ENCODE measurements at regions not wholly inside any gene's neighbourhood (a gene's known extent, or its start where the extent isn't known, plus 50 kb on each side); places are given as distances from the start of the nearest gene placed in this dataset.
"Not testable (repeated sequence)": the region's sequence is repeated elsewhere in the genome, so short reads cannot be mapped to it uniquely, and the experiment has no call there.

DNA sequence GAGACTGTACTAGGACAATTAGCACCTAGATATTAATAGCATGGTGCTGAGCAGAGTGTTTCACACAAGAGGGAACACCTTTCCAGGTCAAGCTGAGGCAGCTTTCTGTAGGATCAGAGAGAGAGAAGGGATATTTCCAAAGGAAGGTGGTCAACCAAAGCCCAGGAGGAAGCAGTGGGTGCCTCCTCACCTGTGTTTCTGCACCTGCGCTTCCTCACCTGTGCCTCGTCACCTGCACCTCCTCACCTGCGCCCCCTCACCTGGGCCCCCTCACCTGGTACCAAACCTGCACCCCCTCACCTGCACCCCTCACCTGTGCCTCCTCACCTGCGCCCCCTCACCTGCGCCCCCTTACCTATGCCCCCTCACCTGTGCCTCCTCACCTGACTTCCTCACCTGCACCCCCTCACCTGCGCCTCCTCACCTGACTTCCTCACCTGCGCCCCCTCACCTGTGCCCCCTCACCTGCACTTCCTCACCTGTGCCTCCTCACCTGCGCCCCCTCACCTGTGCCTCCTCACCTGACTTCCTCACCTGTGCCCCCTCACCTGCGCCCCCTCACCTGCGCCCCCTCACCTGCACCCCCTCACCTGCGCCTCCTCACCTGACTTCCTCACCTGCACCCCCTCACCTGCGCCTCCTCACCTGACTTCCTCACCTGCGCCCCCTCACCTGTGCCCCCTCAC lies 67.9 kb downstream of the TTLL2 start:
- DNase-seq, result no peak

DNA sequence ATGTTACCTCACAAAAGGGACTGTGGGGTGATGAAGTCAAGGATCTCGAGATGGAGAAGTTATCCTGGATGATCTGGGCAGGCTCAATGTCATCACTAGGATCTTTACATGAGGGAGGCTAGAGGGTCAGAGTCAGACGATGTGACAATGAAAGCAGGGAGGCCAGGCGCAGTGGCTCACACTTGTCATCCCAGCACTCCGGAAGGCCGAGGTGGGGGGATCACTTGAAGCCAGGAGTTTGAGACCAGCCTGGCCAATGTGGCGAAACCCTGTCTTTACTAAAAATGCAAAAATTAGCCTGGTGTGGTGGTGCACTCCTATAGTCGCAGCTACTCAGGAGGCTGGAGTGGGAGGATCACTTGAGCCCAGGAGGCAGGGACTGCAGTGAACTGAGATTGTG lies 68.8 kb downstream of the TTLL2 start:
- DNase-seq, result no peak

DNA sequence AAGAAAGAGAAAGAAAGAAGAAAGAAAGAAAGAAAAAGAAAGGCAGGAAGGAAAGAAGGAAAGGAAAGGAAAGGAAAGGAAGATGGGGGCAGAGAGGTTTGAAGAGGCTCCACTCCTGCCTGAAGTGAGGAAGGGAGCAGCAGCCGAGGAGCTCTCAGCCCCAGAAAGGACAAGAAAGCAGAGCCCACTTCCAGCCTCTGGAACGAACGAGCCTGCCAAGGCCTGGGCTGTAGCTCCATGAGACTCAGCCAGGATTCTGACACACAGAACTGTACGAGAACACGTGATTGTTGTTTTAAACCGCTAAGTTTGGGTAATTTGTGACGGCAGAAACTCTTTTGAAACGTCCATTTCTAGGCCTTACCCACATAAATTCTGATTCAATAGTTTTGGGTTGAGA lies 69.5 kb downstream of the TTLL2 start:
- no peak for DNase-seq

DNA sequence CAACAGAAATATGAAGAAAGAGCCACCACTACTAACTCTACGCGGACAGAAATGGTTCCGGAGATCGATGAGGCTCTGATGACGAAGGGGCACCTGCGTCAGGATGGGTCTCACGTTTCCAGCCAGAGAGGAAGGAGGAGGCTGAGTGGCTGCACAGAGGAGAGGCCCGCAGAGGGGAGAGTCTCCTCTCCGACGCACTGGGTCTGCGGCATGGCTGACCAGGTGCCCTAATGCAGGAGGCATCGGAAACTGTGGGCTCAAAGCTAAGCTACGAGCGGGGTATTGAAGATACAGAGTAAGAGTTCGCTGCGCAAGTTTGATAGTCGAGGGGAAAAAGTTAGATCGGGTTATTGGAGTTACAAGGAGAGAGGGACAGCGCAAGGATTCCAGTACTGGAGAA lies 69.9 kb downstream of the TTLL2 start:
- DNase-seq, result no peak

DNA sequence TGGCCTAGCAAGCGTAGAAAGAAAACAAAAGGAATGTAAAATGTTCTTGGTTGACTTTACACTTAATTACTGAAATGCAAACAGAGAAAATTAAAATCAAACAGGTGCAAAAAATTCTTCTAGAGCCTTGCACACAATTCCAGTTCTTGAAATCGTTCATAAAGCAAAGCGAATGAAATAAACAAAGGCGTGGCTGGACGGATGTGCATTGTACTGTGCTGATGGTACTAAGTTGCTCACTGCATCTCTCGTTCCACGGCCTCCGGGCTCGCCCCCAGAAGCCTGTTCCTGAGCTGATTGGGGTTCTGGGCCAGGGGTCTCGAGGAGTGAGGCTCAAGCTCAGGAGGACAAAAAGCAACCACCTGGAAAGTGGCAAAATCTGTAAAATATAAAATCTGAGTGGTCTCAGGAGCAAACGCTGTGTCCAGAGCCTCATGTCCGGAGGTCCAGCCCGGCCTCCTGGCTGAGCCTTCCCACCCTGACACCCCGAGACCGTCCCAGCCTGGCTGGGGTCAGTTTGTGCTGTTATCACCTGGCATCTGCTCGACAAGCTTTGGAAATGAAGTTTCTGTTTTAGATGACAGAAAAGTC lies 71.3 kb downstream of the TTLL2 start:
- DNase-seq, result no peak

DNA sequence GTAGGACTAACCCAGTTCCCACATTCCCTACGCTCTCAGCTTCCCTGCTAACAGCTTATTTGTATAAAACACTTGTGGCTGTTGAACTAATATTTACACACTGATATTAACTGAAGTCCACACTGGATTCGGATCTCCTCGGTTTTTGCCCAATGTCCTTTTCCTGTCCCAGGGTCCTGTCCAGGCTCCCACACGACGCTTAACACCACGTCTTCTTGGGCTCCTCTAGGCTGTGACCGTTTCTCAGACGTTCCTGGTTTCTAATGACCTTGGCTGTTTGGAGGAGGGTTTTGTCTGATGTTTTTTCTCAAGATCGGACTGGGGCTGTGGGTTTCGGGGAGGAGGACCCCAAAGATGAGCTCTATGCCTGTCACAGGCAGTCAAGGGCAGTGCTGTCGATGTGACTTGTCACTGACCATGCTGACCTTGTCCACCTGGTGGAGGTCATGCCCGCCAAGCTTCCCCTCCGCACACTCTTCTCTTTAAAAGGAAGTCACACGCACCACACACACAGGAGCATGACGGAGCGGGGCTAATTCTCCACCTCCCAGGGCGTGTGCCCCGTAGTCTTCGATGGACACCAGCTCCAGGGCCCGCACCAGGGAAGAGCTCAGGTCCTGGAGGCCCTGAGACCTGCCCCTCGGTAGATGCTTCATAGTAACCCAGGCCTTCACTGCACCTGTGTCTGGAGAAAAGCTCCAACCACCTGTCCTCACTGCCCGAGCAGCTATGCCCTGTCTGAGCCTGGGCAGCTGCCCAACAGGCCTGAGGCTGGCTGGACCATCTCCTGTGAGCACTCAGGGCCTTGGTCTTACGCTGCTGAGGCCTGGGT lies 72.0 kb downstream of the TTLL2 start:
- no peak for DNase-seq

DNA sequence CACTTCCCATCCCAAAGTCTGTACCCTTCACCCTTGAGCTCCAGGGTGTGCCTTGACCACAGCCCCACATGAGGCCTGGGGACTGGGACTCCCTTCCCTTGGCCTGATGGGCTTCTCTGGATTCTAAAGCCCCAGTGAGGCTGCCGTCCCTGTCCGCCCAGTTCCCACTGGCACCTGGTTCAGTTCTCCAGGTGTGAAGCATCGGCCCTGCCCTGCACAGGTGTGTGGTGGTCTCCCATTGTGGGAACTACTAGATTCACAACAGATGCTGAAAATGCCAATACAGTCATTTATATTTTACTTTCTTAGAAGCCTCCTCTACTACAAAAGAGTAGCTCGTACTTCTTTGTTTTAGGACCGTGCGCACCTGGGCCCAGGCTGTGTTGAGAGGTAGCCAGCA lies 72.8 kb downstream of the TTLL2 start:
- no peak for DNase-seq

DNA sequence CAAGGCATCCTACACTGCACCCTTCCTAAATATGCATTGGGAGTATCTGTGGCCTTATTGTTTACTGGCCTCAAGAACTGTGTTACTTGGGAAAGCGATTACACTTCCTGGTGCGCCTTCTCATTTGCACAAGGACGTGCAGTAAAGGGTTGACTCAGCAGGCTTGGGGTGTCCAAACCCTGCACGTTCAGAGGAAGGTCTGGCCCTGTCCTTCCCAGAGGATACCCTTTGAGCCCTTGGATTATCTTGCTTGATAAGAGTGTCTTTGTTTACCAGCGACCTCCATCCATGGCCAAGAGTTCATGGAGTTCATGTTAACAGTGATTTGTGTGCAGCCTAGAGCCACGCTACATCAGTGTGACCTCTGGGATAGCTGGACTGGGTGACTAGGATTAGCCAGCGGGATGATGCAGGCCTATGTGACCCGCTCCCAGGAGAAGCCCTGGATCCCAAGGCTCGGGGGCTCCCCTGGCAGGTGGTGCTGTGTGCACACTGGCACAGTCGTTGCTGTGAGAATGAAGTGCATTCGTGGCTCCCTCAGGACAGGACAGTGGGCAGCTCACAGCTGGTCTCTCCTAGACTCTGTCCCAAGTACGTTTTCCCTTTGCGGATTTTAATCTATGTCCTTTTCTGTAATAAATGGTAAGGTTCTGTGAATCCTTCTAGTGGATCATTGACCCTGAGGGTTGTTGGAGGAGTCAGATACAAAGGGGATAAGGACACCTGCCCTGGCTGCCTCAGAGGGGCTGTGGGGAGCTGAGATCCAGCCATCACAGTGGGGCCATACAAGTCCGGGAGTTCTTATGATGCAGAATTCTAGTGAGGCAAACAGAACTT lies 73.5 kb downstream of the TTLL2 start:
- DNase-seq, result no peak

DNA sequence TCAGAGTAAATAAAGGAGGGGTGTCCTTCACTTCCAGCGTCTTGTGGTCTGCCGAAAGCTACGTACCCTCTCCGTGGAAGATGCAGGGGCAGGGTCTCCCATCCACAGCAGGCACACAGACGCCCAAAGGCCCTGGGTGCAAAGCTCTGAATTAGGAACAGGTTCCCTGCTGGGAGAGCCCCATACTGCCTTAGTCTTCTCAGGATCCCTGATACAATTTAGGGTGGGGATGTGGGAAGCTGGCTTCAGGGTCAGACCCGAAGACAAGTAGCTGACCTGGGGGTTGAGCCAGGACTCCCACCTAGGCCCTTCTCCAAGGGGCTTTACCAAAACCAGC lies 74.1 kb downstream of the TTLL2 start:
- no peak for DNase-seq

DNA sequence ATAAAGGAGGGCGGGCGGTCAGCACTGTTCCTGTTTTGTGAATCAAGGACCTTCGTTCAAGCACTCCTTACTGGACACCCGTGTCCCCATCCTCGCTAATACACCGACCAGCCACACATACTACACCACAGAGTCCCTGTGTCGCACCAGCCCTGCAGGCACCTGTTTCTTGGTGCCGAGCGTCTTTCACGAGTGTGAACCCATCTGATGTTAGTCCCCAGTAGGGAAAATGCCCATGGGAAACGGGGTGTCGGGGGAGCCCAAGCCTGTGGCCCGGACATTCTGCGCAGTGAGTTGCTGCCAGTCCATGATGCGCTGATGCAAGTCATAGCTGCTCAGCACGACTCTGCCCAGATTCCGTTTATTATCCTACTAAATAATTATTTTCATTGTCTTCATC lies 74.7 kb downstream of the TTLL2 start:
- peak in 1 of 2 donors; percentile 0 for DNase-seq

DNA sequence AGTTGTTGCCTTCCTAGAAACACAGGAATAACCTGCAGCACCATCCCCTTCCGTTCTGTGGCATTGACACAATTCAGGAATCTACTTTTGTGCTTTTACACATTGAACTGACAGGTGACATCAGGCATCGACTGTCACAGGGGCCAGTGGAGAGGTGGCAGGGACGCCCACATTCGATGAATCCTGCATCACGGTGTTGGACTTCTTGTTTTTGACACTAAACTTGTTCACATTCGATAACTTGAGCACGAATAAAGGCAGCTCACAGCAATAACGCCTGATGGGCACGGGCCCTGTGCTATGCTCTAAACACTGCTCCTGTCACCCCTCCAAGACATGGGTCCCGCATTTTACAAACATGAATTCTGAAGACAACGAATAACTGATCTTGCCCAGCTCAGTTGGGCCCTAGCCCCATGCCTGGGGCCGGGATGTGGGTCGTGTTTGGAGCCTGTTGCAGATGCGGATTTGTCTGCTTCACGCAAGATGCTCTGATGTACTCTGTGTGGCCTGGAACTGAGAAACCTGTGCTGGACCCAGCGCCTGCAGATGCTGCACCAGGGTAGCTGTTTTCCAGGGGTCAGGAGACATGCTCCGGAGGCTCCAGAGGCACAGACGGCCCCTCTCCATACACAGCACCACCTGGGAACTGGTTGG lies 75.7 kb downstream of the TTLL2 start:
- DNase-seq, result no peak

DNA sequence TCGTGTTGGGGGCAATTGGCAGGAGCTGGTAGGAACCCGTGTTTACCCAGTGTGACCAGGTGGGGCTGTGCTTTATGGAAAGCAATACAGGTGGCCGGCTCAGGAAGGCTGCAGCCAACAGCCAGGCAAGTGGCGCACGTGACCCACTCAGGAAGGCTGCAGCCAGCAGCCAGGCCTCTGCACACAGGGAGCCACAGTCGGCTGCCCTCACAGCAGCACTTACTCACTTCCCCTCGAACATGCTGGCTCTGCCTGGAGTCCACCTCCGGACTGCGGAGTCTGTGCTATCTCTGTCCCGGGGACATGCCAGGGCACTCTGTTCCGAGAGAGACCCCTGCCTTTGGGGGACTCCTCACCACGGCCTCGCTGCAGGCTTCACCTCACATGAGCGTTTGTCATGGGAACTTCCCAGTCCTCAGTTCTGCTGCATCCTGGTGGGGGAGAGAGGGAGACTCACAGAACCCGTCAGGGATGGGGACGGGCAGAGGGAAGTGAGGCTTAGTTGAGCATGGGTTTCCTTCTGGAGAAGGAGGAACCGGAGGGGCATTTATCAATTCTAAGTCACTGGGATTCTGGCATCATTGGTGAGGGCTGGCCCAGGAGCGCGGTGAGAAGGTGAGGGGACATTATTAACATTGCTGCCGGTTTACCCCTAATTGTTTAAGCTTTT lies 76.8 kb downstream of the TTLL2 start:
- no peak for DNase-seq

DNA sequence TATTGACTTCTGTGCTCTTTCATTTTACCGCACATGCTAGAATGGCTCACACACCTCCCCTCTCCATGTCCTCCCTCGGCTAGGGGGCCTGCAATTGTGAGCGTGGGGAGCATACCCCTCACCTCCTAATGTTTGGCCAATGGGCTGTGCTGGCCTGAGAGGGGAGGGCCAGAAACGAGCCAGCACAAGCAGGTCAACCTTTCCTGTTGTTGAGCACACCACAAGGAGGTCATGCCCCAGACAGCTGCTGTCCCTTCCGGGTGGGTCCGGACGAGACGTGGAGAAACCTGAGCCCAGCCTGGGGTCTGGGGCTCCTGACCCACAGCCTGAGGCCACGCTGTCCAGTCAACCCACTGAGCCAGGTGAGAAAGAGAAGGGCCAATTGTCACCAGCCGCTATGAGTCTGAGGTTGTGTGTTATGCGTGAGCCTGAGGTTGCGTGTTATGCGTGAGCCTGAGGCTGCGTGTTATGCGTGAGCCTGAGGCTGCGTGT lies 77.4 kb downstream of the TTLL2 start:
- no peak for DNase-seq

DNA sequence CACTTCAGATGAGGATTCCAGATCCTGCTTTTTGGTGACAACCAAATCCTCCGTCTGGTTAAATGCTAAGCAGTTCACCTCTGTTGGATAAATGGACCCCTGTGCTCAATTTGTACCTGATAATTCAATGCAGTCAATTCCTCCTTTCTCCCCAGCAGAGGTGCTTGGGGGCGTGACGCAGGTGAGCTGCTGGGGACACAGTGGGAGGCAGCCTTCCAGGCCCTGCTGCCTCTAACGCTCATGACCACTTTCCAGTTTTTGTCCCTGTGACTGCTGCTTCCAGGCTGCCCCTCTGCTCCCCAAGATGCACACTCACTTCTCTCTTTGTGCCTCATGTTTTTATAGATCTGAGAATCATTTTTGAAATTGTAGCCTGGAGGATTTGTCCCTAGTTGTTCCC lies 78.5 kb downstream of the TTLL2 start:
- DNase-seq, result no peak

DNA sequence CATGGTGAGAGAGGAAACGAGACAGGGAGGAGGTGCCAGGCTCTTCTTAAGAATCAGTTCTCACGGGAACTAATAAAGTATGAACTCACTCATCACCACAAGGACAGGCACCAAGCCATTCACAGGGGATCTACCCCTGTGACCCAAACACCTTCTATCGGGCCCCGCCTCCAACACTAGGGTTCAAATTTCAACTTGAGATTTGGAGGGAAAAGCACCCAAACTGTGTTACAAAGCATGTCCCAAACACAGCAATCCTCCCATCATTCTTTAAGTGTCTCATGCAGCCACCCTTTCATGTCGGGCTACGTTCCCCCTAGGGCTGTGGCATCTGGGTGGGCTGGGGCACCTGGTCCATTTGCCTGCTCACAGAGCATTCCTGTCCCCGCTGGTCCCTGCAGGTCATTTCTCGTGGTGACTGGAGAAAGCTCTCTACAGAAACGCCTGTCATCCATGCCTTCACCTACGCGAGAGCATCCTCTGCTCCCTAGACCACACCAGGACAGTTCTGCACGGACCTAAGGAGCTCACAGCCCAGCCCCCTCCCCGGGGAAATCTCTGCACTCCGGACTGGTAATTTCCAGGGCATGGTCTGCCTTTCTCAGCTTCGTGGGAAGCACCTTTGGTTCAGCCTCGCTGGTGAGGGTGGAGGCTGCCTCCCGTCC lies 79.6 kb downstream of the TTLL2 start:
- no peak for DNase-seq

DNA sequence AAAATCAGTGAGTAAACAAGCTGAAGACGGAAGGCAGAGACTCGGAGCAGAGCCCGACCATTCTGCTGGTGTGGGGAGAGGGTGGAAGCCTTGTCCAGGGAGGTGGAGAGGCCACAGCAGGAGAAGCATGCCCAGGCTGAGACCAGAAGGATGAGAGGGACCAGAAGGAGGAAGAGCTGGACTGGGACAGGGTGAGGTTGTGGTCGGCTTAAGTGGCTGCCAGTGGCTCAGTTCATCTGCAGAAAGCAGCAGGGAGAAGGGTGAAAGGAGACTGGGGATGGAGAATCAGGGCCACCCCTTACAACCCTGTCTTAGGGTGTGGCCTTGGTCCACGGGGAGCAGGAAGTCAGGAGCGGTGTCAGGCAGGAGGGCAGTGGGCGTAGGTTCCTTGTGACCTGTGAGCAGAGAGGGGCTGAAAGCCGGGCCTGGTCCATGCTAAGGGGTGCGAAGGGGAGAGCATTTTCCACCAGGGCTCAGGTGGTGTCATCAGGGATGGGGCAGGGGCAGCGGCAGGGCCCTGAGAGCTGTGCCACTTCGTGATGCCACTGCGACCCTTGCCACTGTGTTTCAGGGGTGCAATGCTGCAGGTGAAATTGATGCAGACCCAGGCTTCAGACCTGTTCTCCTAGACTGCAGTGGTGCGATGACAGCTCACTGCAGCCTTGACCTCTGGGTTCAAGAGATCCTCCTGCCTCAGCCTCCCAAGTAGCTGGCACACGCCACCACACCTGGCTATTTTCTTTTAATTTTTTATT lies 81.1 kb downstream of the TTLL2 start:
- no peak for DNase-seq

DNA sequence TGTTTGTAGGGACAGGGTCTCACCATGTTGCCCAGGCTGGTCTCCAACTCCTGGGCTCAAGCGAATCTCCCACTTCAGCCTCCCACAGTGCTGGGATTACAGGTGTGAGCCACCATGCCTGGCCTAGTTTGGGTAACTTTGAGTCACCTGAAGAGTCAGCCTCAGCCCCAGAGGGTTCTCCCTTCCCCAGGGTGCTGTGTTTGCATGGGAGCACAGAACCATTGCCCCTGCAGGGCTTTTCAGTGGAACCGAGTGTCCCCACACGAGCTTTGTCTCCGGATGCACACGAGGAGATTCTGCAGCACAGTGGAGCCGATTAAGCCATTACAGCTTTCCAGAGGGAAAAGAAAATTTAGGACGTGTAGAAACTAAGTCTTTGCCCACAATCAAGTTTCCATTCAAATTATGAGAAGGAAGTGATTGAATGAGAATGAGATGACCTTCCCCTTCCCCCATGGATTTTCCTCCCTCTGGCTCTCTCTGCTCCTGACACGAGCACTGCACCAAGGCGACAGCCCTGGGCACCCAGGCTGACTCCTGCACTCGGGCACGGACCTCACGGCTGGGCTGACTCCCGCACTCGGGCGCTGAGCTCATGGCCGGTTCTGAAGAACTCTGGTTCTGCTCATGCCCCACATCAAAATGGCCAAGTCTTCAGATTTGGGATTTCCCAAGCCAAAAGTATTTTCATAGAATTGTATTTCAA lies 81.8 kb downstream of the TTLL2 start:
- DNase-seq, result not testable (repeated sequence)

DNA sequence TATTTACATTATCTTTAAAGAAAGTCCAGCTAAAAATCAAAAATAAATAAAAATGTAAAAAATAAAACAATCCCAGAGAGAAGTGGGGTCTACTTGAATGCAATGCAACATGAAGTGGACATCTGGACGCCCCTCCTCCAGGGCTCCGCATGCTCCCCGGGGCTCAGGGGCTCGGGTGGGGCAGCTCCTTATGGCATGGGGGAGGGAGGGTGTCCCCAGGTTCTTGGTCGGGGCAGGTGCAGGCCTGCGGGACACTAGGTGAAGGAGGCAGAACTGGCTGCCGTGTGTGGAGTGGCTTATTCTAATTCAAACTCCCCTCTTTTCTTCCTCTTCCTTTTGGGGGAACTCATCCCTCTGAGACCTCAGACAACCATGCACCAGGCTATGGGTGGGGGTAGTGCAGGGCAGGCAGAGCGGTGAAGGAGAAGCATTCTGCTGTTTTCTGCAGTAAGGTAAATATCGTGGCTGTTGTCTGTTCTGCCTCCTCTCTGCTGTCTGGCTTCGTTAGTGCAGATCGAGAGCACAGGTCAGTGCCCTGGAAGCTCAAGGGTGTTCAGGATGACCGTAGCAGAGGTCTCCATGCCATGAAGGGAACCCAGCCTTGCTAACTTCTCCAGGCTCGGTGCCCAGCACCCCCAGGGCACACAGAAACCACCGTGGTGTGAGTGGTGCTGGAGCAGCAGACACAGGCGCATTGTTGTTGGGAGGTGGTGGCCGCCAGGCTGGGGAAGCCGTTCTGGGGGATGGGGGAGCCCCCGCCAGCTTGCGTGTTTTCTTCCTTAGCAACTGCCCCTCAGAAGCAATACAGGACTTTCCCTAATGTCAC lies 82.6 kb downstream of the TTLL2 start:
- DNase-seq, result no peak

DNA sequence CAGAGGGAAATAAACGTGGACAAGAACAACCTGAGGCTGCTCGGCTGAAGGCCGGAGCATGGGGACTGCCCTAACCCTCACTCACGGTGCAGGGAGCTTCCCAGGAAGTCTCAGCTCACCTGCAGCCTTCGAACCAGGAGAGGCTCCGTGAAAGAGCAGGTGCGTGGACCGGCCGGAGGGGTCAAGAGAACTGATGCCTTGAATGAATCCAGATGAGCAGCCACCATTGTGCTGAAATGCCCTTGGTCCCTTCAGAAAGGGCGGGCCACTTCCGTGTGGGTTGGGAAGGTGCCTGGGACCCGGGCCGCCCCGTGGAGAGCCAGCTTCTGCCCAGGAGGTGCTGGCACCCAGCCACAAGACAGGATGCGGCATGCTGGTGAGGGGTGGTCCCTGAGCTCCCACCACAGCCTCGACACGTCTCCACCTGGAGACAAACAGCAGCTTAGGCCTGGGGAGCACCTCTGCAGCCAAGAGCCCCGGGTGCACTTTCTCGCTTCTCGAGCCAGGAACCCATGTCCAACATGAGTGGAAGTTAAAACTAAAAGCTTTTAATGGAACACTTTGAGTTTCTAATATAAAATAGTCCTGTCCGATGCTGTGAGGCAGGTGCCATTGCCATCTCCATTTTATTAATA lies 83.5 kb downstream of the TTLL2 start:
- DNase-seq, result no peak

Data from bone marrow (tissue), 2 donors.